K562 (cell line): ENCODE measurements at regions not wholly inside any gene's neighbourhood (a gene's known extent, or its start where the extent isn't known, plus 50 kb on each side); places are given as distances from the start of the nearest gene placed in this dataset.

Source experiments
- BRF2 ChIP-seq: IDR thresholded peaks from 3 replicates; pipeline ENCODE4 v1.6.1; 2011; ENCODE audit warnings: borderline replicate concordance, mild to moderate bottlenecking; ENCODE audit not compliant: insufficient read length, insufficient read depth
- CEBPB ChIP-seq: fragments of 450-650 bp; IDR thresholded peaks from 2 replicates; pipeline ENCODE4 v1.6.1; 2016; ENCODE audit warnings: missing genetic modification characterization, missing compliant biosample characterization
- KHSRP ChIP-seq: fragments of 450-650 bp; IDR thresholded peaks from 2 replicates; pipeline ENCODE4 v1.6.1; 2017
- NFE2 ChIP-seq: IDR thresholded peaks from 2 replicates; pipeline ENCODE4 v1.6.1; 2014; ENCODE audit warnings: antibody characterized with exemption, low read depth
- POLR2AphosphoS5 ChIP-seq: IDR thresholded peaks from 2 replicates; pipeline ENCODE4 v1.6.1; 2011; ENCODE audit warnings: mild to moderate bottlenecking, low read depth, low read length, moderate library complexity; ENCODE audit not compliant: control insufficient read depth, insufficient read depth
- SIN3A ChIP-seq, 2 experiments: fragments of 150-350 bp in 1 of 2; IDR thresholded peaks; 2 replicates each; pipeline ENCODE4 v1.6.1; 2011 to 2016; ENCODE audit warnings: borderline replicate concordance in 2 of 2, low read depth in 2 of 2, low read length in 2 of 2, mild to moderate bottlenecking in 2 of 2, moderate library complexity in 2 of 2; ENCODE audit not compliant: control insufficient read depth in 1 of 2
- USF2 ChIP-seq: sonication (generic); formaldehyde crosslinking; IDR thresholded peaks from 2 replicates; pipeline ENCODE4 v1.5.0; 2020; ENCODE audit warnings: missing genetic modification reagents
- ZC3H4 ChIP-seq: sonication (generic); formaldehyde crosslinking; IDR thresholded peaks from 2 replicates; pipeline ENCODE4 v1.9.0; 2021; ENCODE audit warnings: missing genetic modification reagents, borderline replicate concordance
- ZEB2 ChIP-seq: fragments of 450-650 bp; IDR thresholded peaks from 2 replicates; pipeline ENCODE4 v1.6.1; 2016
- ZNF24 ChIP-seq: fragments of 450-650 bp; IDR thresholded peaks from 2 replicates; pipeline ENCODE4 v1.6.1; 2016

GRCh38 chr4:122996350-122996749, 74.0 kb upstream of the NUDT6 start:
- no peak for TF ChIP-seq NFE2
- TF ChIP-seq BRF2: no peak
- TF ChIP-seq ZNF24: no peak
- no peak for TF ChIP-seq USF2 (CRISPR knock-in tag)
- no peak for TF ChIP-seq POLR2AphosphoS5
- TF ChIP-seq KHSRP: no peak
- no peak for TF ChIP-seq SIN3A (IDR thresholded peaks at IDR 0.05; ENCODE audit: borderline replicate concordance in 2 of 2, control insufficient read depth in 1 of 2, low read depth in 2 of 2, low read length in 2 of 2)
- TF ChIP-seq CEBPB (tag): no peak
- TF ChIP-seq ZC3H4 (CRISPR knock-in tag): no peak
- no peak for TF ChIP-seq ZEB2
